ENCODE measurements at regions not wholly inside any gene's neighbourhood (a gene's known extent, or its start where the extent isn't known, plus 50 kb on each side); places are given as distances from the start of the nearest gene placed in this dataset.

- H4K20me1 ChIP-seq (ENCODE audit: control insufficient read depth, extremely low read depth, insufficient read depth, low read length): no peaks in the 10 kb centered on the region
- FAIRE-seq (no peak), DNase-seq (ENCODE audit: low read depth, low spot score) (no peak)
- dilution Hi-C loops (cut with MboI; ENCODE audit: extremely low pct_ligation_motif_present, low sequenced_read_pairs): no loop called here
- no peaks in the 10 kb centered on the region for H3K36me3 ChIP-seq (ENCODE audit: control insufficient read depth in 2 of 2, extremely low read depth in 1 of 2, insufficient read depth in 2 of 2, low read length in 2 of 2)
- H3K27ac ChIP-seq (ENCODE audit: control insufficient read depth, insufficient read depth, low read length): no peak overlapping the region
- no peaks in the 10 kb centered on the region for H3K79me2 ChIP-seq (ENCODE audit: control insufficient read depth, insufficient read depth, low read length)
- no peak overlapping the region for H3K4me3 ChIP-seq (ENCODE audit: control insufficient read depth in 2 of 3, extremely low read depth in 1 of 3, insufficient read depth in 2 of 3, low read depth in 1 of 3, low read length in 3 of 3)
- no peaks in the 10 kb centered on the region for H3K27me3 ChIP-seq (ENCODE audit: control insufficient read depth, extremely low read depth, insufficient read depth, low read length)
- H3K9me1 ChIP-seq (ENCODE audit: control insufficient read depth, extremely low read depth, insufficient read depth, low read length): no peaks in the 10 kb centered on the region
- H3K9ac ChIP-seq (ENCODE audit: control insufficient read depth, extremely low read depth, insufficient read depth, low read length): no peak overlapping the region
- TF ChIP-seq CTCF (optimal IDR thresholded peaks at IDR 0.05 in 1 of 3, IDR thresholded peaks at IDR 0.05 in 1 of 3, conservative IDR thresholded peaks at IDR 0.05 in 1 of 3; ENCODE audit: extremely low read depth in 1 of 3, insufficient read depth in 2 of 3, low read length in 3 of 3) (peak; percentile 47 to 75 (median 56)), EZH2 (IDR thresholded peaks at IDR 0.05; ENCODE audit: low read length) (no peak)
- H3K4me2 ChIP-seq (ENCODE audit: control insufficient read depth, extremely low read depth, insufficient read depth, low read depth, low read length): no peak overlapping the region
- H3K4me1 ChIP-seq (ENCODE audit: control insufficient read depth, extremely low read depth, insufficient read depth, low read length): no peaks in the 10 kb centered on the region
- H2AFZ ChIP-seq (ENCODE audit: control insufficient read depth, low read length): no peak overlapping the region
- no peaks in the 10 kb centered on the region for H3K9me3 ChIP-seq (ENCODE audit: control insufficient read depth, low read depth, low read length)
These were observed 60.8 kb upstream of the CCDC179 start for GRCh38 chr11:22920939-22921565.

- H3K36me3 ChIP-seq (ENCODE audit: control insufficient read depth in 2 of 2, extremely low read depth in 1 of 2, insufficient read depth in 2 of 2, low read length in 2 of 2): no peaks in the 10 kb centered on the region
- H4K20me1 ChIP-seq (ENCODE audit: control insufficient read depth, extremely low read depth, insufficient read depth, low read length): no peaks in the 10 kb centered on the region
- dilution Hi-C loops (cut with MboI; ENCODE audit: extremely low pct_ligation_motif_present, low sequenced_read_pairs): no loop called here
- H3K79me2 ChIP-seq (ENCODE audit: control insufficient read depth, insufficient read depth, low read length): no peaks in the 10 kb centered on the region
- FAIRE-seq: no peak
- TF ChIP-seq CTCF (optimal IDR thresholded peaks at IDR 0.05 in 1 of 3, IDR thresholded peaks at IDR 0.05 in 1 of 3, conservative IDR thresholded peaks at IDR 0.05 in 1 of 3; ENCODE audit: extremely low read depth in 1 of 3, insufficient read depth in 2 of 3, low read length in 3 of 3): no peak
- no peak for TF ChIP-seq EZH2 (IDR thresholded peaks at IDR 0.05; ENCODE audit: low read length)
- no peaks in the 10 kb centered on the region for H3K9me3 ChIP-seq (ENCODE audit: control insufficient read depth, low read depth, low read length)
- H3K4me1 ChIP-seq (ENCODE audit: control insufficient read depth, extremely low read depth, insufficient read depth, low read length): no peaks in the 10 kb centered on the region
- no peak overlapping the region for H3K4me3 ChIP-seq (ENCODE audit: control insufficient read depth in 2 of 3, extremely low read depth in 1 of 3, insufficient read depth in 2 of 3, low read depth in 1 of 3, low read length in 3 of 3)
- no peak for DNase-seq (ENCODE audit: low read depth, low spot score)
- no peak overlapping the region for H3K9ac ChIP-seq (ENCODE audit: control insufficient read depth, extremely low read depth, insufficient read depth, low read length)
- H3K4me2 ChIP-seq (ENCODE audit: control insufficient read depth, extremely low read depth, insufficient read depth, low read depth, low read length): no peak overlapping the region
- H2AFZ ChIP-seq (ENCODE audit: control insufficient read depth, low read length): no peak overlapping the region
- no peaks in the 10 kb centered on the region for H3K9me1 ChIP-seq (ENCODE audit: control insufficient read depth, extremely low read depth, insufficient read depth, low read length)
- H3K27ac ChIP-seq (ENCODE audit: control insufficient read depth, insufficient read depth, low read length): no peak overlapping the region
- no peaks in the 10 kb centered on the region for H3K27me3 ChIP-seq (ENCODE audit: control insufficient read depth, extremely low read depth, insufficient read depth, low read length)
These were observed 62.4 kb upstream of the CCDC179 start for GRCh38 chr11:22922672-22923071.
